ENCODE measurements at regions not wholly inside any gene's neighbourhood (a gene's known extent, or its start where the extent isn't known, plus 50 kb on each side); places are given as distances from the start of the nearest gene placed in this dataset.

DNA sequence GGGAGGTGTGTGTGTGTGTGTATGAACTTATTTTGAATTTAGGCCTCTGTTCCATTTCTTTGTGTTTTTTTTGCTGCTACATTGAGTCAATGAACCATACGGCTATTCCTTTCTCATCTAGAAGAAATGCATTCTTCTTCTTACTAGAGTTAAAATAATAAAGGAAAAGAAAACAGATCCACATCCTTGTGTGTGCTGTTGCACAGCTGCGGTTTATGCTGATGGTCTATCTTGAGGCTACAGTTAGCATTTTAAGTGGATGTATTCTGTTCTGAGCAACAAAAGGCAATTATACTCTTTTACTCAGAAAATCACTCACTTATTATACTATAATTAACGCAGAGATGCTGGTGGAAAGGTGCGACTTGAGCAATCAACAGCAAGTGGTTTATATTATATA, 615.0 kb upstream of the MBL2 start:
- DNase-seq (ENCODE audit: low spot score): no peak
- H3K9me3 Mint-ChIP-seq (ENCODE audit: unreplicated experiment): no peaks in the 10 kb centered on the region
- TF ChIP-seq, protein P1, sequence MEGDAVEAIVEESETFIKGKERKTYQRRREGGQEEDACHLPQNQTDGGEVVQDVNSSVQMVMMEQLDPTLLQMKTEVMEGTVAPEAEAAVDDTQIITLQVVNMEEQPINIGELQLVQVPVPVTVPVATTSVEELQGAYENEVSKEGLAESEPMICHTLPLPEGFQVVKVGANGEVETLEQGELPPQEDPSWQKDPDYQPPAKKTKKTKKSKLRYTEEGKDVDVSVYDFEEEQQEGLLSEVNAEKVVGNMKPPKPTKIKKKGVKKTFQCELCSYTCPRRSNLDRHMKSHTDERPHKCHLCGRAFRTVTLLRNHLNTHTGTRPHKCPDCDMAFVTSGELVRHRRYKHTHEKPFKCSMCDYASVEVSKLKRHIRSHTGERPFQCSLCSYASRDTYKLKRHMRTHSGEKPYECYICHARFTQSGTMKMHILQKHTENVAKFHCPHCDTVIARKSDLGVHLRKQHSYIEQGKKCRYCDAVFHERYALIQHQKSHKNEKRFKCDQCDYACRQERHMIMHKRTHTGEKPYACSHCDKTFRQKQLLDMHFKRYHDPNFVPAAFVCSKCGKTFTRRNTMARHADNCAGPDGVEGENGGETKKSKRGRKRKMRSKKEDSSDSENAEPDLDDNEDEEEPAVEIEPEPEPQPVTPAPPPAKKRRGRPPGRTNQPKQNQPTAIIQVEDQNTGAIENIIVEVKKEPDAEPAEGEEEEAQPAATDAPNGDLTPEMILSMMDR (IDR thresholded peaks at IDR 0.05; ENCODE audit: unreplicated experiment): no peak
- no peak overlapping the region for H3K4me3 Mint-ChIP-seq (ENCODE audit: unreplicated experiment)
- H3K27me3 Mint-ChIP-seq (ENCODE audit: unreplicated experiment): no peaks in the 10 kb centered on the region
- no peak overlapping the region for H3K27ac Mint-ChIP-seq (ENCODE audit: unreplicated experiment)
- H3K4me1 Mint-ChIP-seq (ENCODE audit: unreplicated experiment): no peaks in the 10 kb centered on the region
- no peaks in the 10 kb centered on the region for H3K36me3 Mint-ChIP-seq (ENCODE audit: low read depth, unreplicated experiment)

DNA sequence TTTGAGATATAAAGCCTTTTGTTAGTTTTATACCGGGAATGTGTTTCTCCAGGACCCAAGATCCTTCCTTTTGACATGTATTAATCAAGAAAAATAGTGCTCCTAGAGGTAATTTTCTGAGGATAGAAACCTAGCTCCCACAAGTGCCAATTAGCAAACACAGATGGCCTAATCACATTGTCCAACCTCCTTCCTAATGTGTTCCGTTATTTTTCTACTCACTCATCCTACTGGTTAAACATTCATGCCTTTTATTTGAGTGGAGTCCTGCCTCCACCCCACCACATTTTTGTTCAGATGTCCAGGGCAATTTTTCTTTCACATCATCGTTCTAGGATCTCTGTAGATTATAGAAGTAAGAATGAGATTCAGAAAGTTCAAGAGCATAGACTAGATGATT, 610.0 kb upstream of the MBL2 start:
- Mint-ChIP-seq H3K27ac (ENCODE audit: unreplicated experiment) (no peak overlapping the region), H3K9me3 (ENCODE audit: unreplicated experiment) (no peaks in the 10 kb centered on the region), H3K36me3 (ENCODE audit: low read depth, unreplicated experiment) (no peaks in the 10 kb centered on the region), H3K4me1 (ENCODE audit: unreplicated experiment) (no peaks in the 10 kb centered on the region), H3K4me3 (ENCODE audit: unreplicated experiment) (no peak overlapping the region), H3K27me3 (ENCODE audit: unreplicated experiment) (no peaks in the 10 kb centered on the region)
- DNase-seq (ENCODE audit: low spot score): no peak
- TF ChIP-seq, protein P1 (IDR thresholded peaks at IDR 0.05; ENCODE audit: unreplicated experiment): no peak

DNA sequence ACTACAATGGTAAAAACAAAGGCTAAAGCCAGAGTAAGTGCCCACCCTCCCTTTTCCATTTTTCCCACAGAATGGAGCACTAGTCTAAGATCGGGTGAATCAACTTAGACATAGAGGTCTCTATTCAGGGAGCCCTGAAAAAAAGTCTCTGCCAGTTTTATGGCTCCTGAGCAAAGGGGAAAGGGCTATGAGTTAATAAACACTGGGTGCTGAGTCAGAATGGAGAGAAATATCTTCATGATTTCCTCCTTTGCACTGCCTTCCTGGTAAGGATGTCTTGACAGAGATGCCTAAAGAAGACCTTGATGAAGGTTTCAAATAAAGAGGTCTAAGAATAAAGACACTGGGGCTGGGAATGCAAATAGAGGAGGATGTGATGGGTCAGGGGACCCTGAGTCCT, 607.4 kb upstream of the MBL2 start:
- Mint-ChIP-seq H3K27me3 (ENCODE audit: unreplicated experiment) (peaks cover 3% of the 10 kb centered on the region), H3K27ac (ENCODE audit: unreplicated experiment) (no peak overlapping the region), H3K4me3 (ENCODE audit: unreplicated experiment) (no peak overlapping the region), H3K4me1 (ENCODE audit: unreplicated experiment) (no peaks in the 10 kb centered on the region), H3K36me3 (ENCODE audit: low read depth, unreplicated experiment) (no peaks in the 10 kb centered on the region), H3K9me3 (ENCODE audit: unreplicated experiment) (no peaks in the 10 kb centered on the region)
- TF ChIP-seq, protein P1 (IDR thresholded peaks at IDR 0.05; ENCODE audit: unreplicated experiment): no peak
- DNase-seq (ENCODE audit: low spot score): no peak

DNA sequence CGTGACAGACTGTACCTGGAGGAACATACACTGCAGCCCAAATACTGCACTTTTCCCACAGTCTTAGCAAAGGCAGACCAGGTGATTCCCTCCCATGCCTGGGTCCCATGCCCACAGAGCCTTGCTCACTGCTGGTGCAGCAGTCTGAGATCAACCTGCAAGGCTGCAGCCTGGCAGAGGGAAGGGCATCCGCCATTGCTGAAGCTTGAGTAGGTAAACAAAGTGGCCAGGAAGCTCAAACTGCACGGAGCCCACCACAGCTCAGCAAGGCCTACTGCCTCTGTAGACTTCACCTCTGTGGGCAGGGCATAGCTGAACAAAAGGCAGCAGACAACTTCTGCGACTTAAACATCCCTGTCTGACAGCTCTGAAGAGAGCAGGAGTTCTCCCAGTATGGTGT, 597.8 kb upstream of the MBL2 start:
- Mint-ChIP-seq H3K36me3 (ENCODE audit: low read depth, unreplicated experiment) (no peaks in the 10 kb centered on the region), H3K27me3 (ENCODE audit: unreplicated experiment) (no peaks in the 10 kb centered on the region), H3K4me1 (ENCODE audit: unreplicated experiment) (no peaks in the 10 kb centered on the region), H3K27ac (ENCODE audit: unreplicated experiment) (no peak overlapping the region), H3K9me3 (ENCODE audit: unreplicated experiment) (no peaks in the 10 kb centered on the region), H3K4me3 (ENCODE audit: unreplicated experiment) (no peak overlapping the region)
- DNase-seq (ENCODE audit: low spot score): no peak
- TF ChIP-seq, protein P1 (IDR thresholded peaks at IDR 0.05; ENCODE audit: unreplicated experiment): no peak

DNA sequence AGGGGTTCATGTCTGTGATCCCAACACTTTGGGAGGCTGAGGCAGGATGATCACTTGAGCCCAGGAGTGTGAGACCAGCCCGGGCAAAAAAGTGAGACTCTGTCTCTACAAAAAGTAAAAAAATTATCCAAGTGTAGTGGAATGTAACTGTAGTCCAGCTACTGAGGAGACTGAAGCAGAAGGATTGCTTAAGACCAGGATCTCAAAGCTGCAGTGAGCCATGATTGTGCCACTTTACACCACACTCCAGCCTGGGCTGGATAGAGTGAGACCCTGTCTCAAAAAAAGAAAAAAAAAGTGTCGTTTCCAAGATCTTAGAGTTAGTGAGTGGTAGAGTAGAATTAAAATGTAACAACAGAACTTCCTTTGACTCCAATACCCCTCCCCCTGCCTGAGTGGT, 589.4 kb upstream of the MBL2 start:
- no peaks in the 10 kb centered on the region for H3K4me1 Mint-ChIP-seq (ENCODE audit: unreplicated experiment)
- TF ChIP-seq, protein P1 (IDR thresholded peaks at IDR 0.05; ENCODE audit: unreplicated experiment): no peak
- H3K9me3 Mint-ChIP-seq (ENCODE audit: unreplicated experiment): no peaks in the 10 kb centered on the region
- H3K27me3 Mint-ChIP-seq (ENCODE audit: unreplicated experiment): no peaks in the 10 kb centered on the region
- no peaks in the 10 kb centered on the region for H3K36me3 Mint-ChIP-seq (ENCODE audit: low read depth, unreplicated experiment)
- no peak overlapping the region for H3K4me3 Mint-ChIP-seq (ENCODE audit: unreplicated experiment)
- no peak for DNase-seq (ENCODE audit: low spot score)
- no peak overlapping the region for H3K27ac Mint-ChIP-seq (ENCODE audit: unreplicated experiment)
